ENCODE measurements at regions not wholly inside any gene's neighbourhood (a gene's known extent, or its start where the extent isn't known, plus 50 kb on each side); places are given as distances from the start of the nearest gene placed in this dataset.
"Not testable (repeated sequence)": the region's sequence is repeated elsewhere in the genome, so short reads cannot be mapped to it uniquely, and the experiment has no call there.

- H2BK15ac ChIP-seq (ENCODE audit: low read depth, low read length); H3K4me3 ChIP-seq (ENCODE audit: insufficient read depth, low read depth, low read length); H3K9me3 ChIP-seq (ENCODE audit: control insufficient read depth, insufficient read depth, low read length); DNase-seq; H3K27ac ChIP-seq (ENCODE audit: insufficient read depth, low read length); H3K56ac ChIP-seq (ENCODE audit: extremely low read depth, insufficient read depth, low read length); H3K27me3 ChIP-seq (ENCODE audit: control insufficient read depth, insufficient read depth, low read length); H2BK20ac ChIP-seq (ENCODE audit: low read depth, low read length); intact Hi-C loops (cut with micrococcal nuclease); H4K91ac ChIP-seq (ENCODE audit: insufficient read depth, low read depth, low read length); H2BK120ac ChIP-seq (ENCODE audit: low read depth, low read length); H2AFZ ChIP-seq (replicated peaks; ENCODE audit: low read length, poor library complexity); H4K8ac ChIP-seq (ENCODE audit: low read depth in 2 of 2, low read length in 2 of 2); H4K20me1 ChIP-seq (ENCODE audit: insufficient read depth, low read length); H3K79me1 ChIP-seq (ENCODE audit: low read depth in 1 of 2, low read length in 2 of 2); H3K36me3 ChIP-seq (ENCODE audit: control insufficient read depth, insufficient read depth, low read length); H2AK9ac ChIP-seq (replicated peaks; ENCODE audit: low read depth, low read length, poor library complexity); H3K4me1 ChIP-seq (ENCODE audit: control insufficient read depth, insufficient read depth, low read length); H3K9ac ChIP-seq (ENCODE audit: low read depth, low read length); H4K5ac ChIP-seq (ENCODE audit: low read depth, low read length); dilution Hi-C loops (cut with HindIII; ENCODE audit: low sequenced_read_pairs, unreplicated experiment); H3K14ac ChIP-seq (replicated peaks; ENCODE audit: low read depth, low read length); H3K4me2 ChIP-seq (ENCODE audit: low read depth, low read length); H3K4ac ChIP-seq (ENCODE audit: low read depth, low read length); BruUV-seq (replicated peaks); H3K18ac ChIP-seq (ENCODE audit: low read depth, low read length); H3K23ac ChIP-seq (ENCODE audit: low read depth, low read length); H2AK5ac ChIP-seq (ENCODE audit: low read depth, low read length); H3K9me1 ChIP-seq (ENCODE audit: insufficient read depth, low read length); POLR2A ChIA-PET (ENCODE audit: unreplicated experiment); CTCF ChIA-PET; ATAC-seq (ENCODE audit: low read depth); H2BK5ac ChIP-seq (ENCODE audit: low read depth, low read length, poor library complexity, severe bottlenecking): not testable (repeated sequence)
- WGBS, 2 experiments (ENCODE audit: extremely low coverage in 2 of 2, insufficient read length in 1 of 2) = no CpG with 5 or more reads among the region's 5 CpGs
- in situ Hi-C loops (cut with MboI; ENCODE audit: low sequenced_read_pairs) = loop anchor here (5.0 kb wide), 1 partner anchor 319 kb away; no protein-coding TSS in a partner anchor
Observed at GRCh38 chr5:62776592-62776991, 198.0 kb downstream of the LRRC70 start.

Data from IMR-90 (cell line).